Medulla oblongata (tissue), 1 donor: ENCODE measurements at regions not wholly inside any gene's neighbourhood (a gene's known extent, or its start where the extent isn't known, plus 50 kb on each side); places are given as distances from the start of the nearest gene placed in this dataset.

ENCODE experiments used
- DNase-seq: peaks from one replicate; pipeline ENCODE4 v3.0.0-alpha.2; 2015; ENCODE audit errors: extremely low spot score

GRCh38 chr1:81618376-81618775 is 182.4 kb upstream of the ADGRL2 start:
- no peak for DNase-seq

GRCh38 chr1:81617308-81617967 is 183.3 kb upstream of the ADGRL2 start:
- no peak for DNase-seq

GRCh38 chr1:81613803-81614202 is 186.9 kb upstream of the ADGRL2 start:
- DNase-seq = no peak

- DNase-seq = no peak
These were observed 192.8 kb upstream of the ADGRL2 start for GRCh38 chr1:81607924-81608323.

- DNase-seq = no peak
These were observed 193.6 kb upstream of the ADGRL2 start for GRCh38 chr1:81607086-81607485.

GRCh38 chr1:81606656-81607055 is 194.1 kb upstream of the ADGRL2 start:
- no peak for DNase-seq

GRCh38 chr1:81605023-81605422 is 195.7 kb upstream of the ADGRL2 start:
- DNase-seq = no peak

- no peak for DNase-seq
These were observed 199.7 kb upstream of the ADGRL2 start for GRCh38 chr1:81600878-81601622.

- no peak for DNase-seq
These were observed 200.4 kb upstream of the ADGRL2 start for GRCh38 chr1:81600363-81600762.

- no peak for DNase-seq
These were observed 202.1 kb upstream of the ADGRL2 start for GRCh38 chr1:81598623-81599022.

GRCh38 chr1:81597720-81598426 is 202.9 kb upstream of the ADGRL2 start:
- no peak for DNase-seq

- no peak for DNase-seq
These were observed 204.4 kb upstream of the ADGRL2 start for GRCh38 chr1:81596341-81596740.

- DNase-seq = no peak
These were observed 206.5 kb upstream of the ADGRL2 start for GRCh38 chr1:81594206-81594605.

- DNase-seq = no peak
These were observed 208.5 kb upstream of the ADGRL2 start for GRCh38 chr1:81592233-81592632.

- no peak for DNase-seq
These were observed 210.6 kb upstream of the ADGRL2 start for GRCh38 chr1:81590171-81590570.

- DNase-seq = no peak
These were observed 212.6 kb upstream of the ADGRL2 start for GRCh38 chr1:81588149-81588548.

- DNase-seq = no peak
These were observed 213.3 kb upstream of the ADGRL2 start for GRCh38 chr1:81587426-81587825.

- no peak for DNase-seq
These were observed 215.4 kb upstream of the ADGRL2 start for GRCh38 chr1:81585371-81585770.

- no peak for DNase-seq
These were observed 216.3 kb upstream of the ADGRL2 start for GRCh38 chr1:81584398-81584797.

GRCh38 chr1:81583878-81584277 is 216.9 kb upstream of the ADGRL2 start:
- no peak for DNase-seq

GRCh38 chr1:81582467-81582986 is 218.2 kb upstream of the ADGRL2 start:
- no peak for DNase-seq

GRCh38 chr1:81578867-81579266 is 221.9 kb upstream of the ADGRL2 start:
- DNase-seq = no peak
